ENCODE measurements at regions not wholly inside any gene's neighbourhood (a gene's known extent, or its start where the extent isn't known, plus 50 kb on each side); places are given as distances from the start of the nearest gene placed in this dataset.
A peak's percentile ranks its signal among the peaks of the same experiment; 100 is the strongest.
"Not testable (repeated sequence)": the region's sequence is repeated elsewhere in the genome, so short reads cannot be mapped to it uniquely, and the experiment has no call there.

GRCh38 chr12:11446372-11446771 is 51.0 kb upstream of the PRB2 start:
- DNase-seq (ENCODE audit: low read depth): no peak

GRCh38 chr12:11457996-11458645 is 62.8 kb upstream of the PRB2 start:
- DNase-seq (ENCODE audit: low read depth): no peak

GRCh38 chr12:11460343-11461023 is 65.1 kb upstream of the PRB2 start:
- no peak for DNase-seq (ENCODE audit: low read depth)

GRCh38 chr12:11461433-11461832 is 66.1 kb upstream of the PRB2 start:
- DNase-seq (ENCODE audit: low read depth): no peak

- no peak for DNase-seq (ENCODE audit: low read depth)
Observed at GRCh38 chr12:11477110-11477509, 81.7 kb upstream of the PRB2 start.

- DNase-seq (ENCODE audit: low read depth): no peak
Observed at GRCh38 chr12:11482955-11483354, 87.6 kb upstream of the PRB2 start.

- peak; percentile 68 for DNase-seq (ENCODE audit: low read depth)
Observed at GRCh38 chr12:11486623-11487444, 91.5 kb upstream of the PRB2 start.

GRCh38 chr12:11496157-11496851 is 100.9 kb upstream of the PRB2 start:
- no peak for DNase-seq (ENCODE audit: low read depth)

- no peak for DNase-seq (ENCODE audit: low read depth)
Observed at GRCh38 chr12:11497438-11497837, 102.1 kb upstream of the PRB2 start.

- no peak for DNase-seq (ENCODE audit: low read depth)
Observed at GRCh38 chr12:11497995-11498394, 102.6 kb upstream of the PRB2 start.

- not testable (repeated sequence) for DNase-seq (ENCODE audit: low read depth)
Observed at GRCh38 chr12:11498574-11498973, 103.2 kb upstream of the PRB2 start.

GRCh38 chr12:11499806-11500187 is 104.4 kb upstream of the PRB2 start:
- DNase-seq (ENCODE audit: low read depth): no peak

GRCh38 chr12:11500188-11500860 is 105.0 kb upstream of the PRB2 start:
- DNase-seq (ENCODE audit: low read depth): peak; percentile 58

GRCh38 chr12:11500861-11501230 is 105.5 kb upstream of the PRB2 start:
- no peak for DNase-seq (ENCODE audit: low read depth)

- DNase-seq (ENCODE audit: low read depth): no peak
Observed at GRCh38 chr12:11508699-11509098, 113.3 kb upstream of the PRB2 start.

- no peak for DNase-seq (ENCODE audit: low read depth)
Observed at GRCh38 chr12:11509326-11509725, 114.0 kb upstream of the PRB2 start.

GRCh38 chr12:11510671-11511070 is 115.3 kb upstream of the PRB2 start:
- DNase-seq (ENCODE audit: low read depth): no peak

- DNase-seq (ENCODE audit: low read depth): no peak
Observed at GRCh38 chr12:11513288-11513687, 117.9 kb upstream of the PRB2 start.

- DNase-seq (ENCODE audit: low read depth): no peak
Observed at GRCh38 chr12:11517080-11517479, 121.7 kb upstream of the PRB2 start.

GRCh38 chr12:11524446-11524845 is 125.0 kb upstream of the ETV6 start:
- DNase-seq (ENCODE audit: low read depth): no peak

GRCh38 chr12:11534064-11534463 is 115.4 kb upstream of the ETV6 start:
- no peak for DNase-seq (ENCODE audit: low read depth)

GRCh38 chr12:11535127-11535526 is 114.3 kb upstream of the ETV6 start:
- no peak for DNase-seq (ENCODE audit: low read depth)
